ENCODE measurements at regions not wholly inside any gene's neighbourhood (a gene's known extent, or its start where the extent isn't known, plus 50 kb on each side); places are given as distances from the start of the nearest gene placed in this dataset.

- Histone ChIP-seq H3K4me3 (no peak overlapping the region), H3K4me1 (ENCODE audit: insufficient read depth) (no peaks in the 10 kb centered on the region), H3K27ac (ENCODE audit: low read depth) (no peak overlapping the region), H2AFZ (no peak overlapping the region), H3K9me2 (ENCODE audit: insufficient read depth) (no peaks in the 10 kb centered on the region), H3K27me3 (ENCODE audit: insufficient read depth) (no peaks in the 10 kb centered on the region), H4K20me1 (replicated peaks; ENCODE audit: insufficient read depth) (no peaks in the 10 kb centered on the region), H3F3A (replicated peaks; ENCODE audit: low read depth) (no peaks in the 10 kb centered on the region), H3K79me2 (replicated peaks; ENCODE audit: insufficient read depth) (no peaks in the 10 kb centered on the region), H3K4me2 (no peak overlapping the region), H3K36me3 (ENCODE audit: insufficient read depth) (no peaks in the 10 kb centered on the region)
- Mint-ChIP-seq H3K36me3 (ENCODE audit: low read depth) (no peaks in the 10 kb centered on the region), H3K27ac (no peak overlapping the region), H3K27me3 (ENCODE audit: insufficient read depth, low read depth, poor library complexity) (no peaks in the 10 kb centered on the region), H3K4me1 (no peaks in the 10 kb centered on the region), H3K9me3 (no peaks in the 10 kb centered on the region), H3K4me3 (no peak overlapping the region)
- no peak for ATAC-seq
- no peak for DNase-seq (ENCODE audit: low spot score)
- TF ChIP-seq REST (IDR thresholded peaks at IDR 0.05; ENCODE audit: unreplicated experiment): no peak
- TF ChIP-seq NANOG (IDR thresholded peaks at IDR 0.05; ENCODE audit: borderline replicate concordance): no peak
- no peak for TF ChIP-seq CTCF (conservative IDR thresholded peaks at IDR 0.05; ENCODE audit: low read depth in 2 of 2)
- no peak for TF ChIP-seq STAT1 (IDR thresholded peaks at IDR 0.05; ENCODE audit: unreplicated experiment)
- TF ChIP-seq ZNF462 (CRISPR knock-in tag; IDR thresholded peaks at IDR 0.05): no peak
- no peak for TF ChIP-seq ZNF331 (CRISPR knock-in tag; IDR thresholded peaks at IDR 0.05; ENCODE audit: low read depth)
- TF ChIP-seq ZNF114 (CRISPR knock-in tag; IDR thresholded peaks at IDR 0.05): no peak
- TF ChIP-seq ETS1 (IDR thresholded peaks at IDR 0.05): no peak
- TF ChIP-seq EZH2 (IDR thresholded peaks at IDR 0.05; ENCODE audit: low read depth, unreplicated experiment): no peak
- no peak for TF ChIP-seq JUNB (IDR thresholded peaks at IDR 0.05; ENCODE audit: unreplicated experiment)
- no peak for TF ChIP-seq EZH2phosphoT487 (IDR thresholded peaks at IDR 0.05; ENCODE audit: unreplicated experiment)
- no peak for TF ChIP-seq CREB1 (CRISPR knock-in tag; IDR thresholded peaks at IDR 0.05; ENCODE audit: low read depth)
- TF ChIP-seq POLR2AphosphoS5 (IDR thresholded peaks at IDR 0.05; ENCODE audit: low read depth): no peak
Measured at GRCh38 chr2:224258059-224258458, 143.8 kb downstream of the FAM124B start.
